Fibroblast of the aortic adventitia (primary cell): ENCODE measurements at regions not wholly inside any gene's neighbourhood (a gene's known extent, or its start where the extent isn't known, plus 50 kb on each side); places are given as distances from the start of the nearest gene placed in this dataset.
"Not testable (repeated sequence)": the region's sequence is repeated elsewhere in the genome, so short reads cannot be mapped to it uniquely, and the experiment has no call there.

Experiments
- DNase-seq: peaks from one replicate; pipeline ENCODE4 v3.0.0-alpha.2; 2010; ENCODE audit warnings: low read depth
- H3K4me3 ChIP-seq: 2 replicates; pipeline ENCODE4 v1.5.1; 2011; ENCODE audit warnings: low read depth, mild to moderate bottlenecking, control low read depth, low read length, moderate library complexity
- TF ChIP-seq, protein P1 (sequence below): IDR thresholded peaks from 2 replicates; pipeline ENCODE4 v1.5.1; 2011; ENCODE audit warnings: mild to moderate bottlenecking, low read length, control low read depth, inconsistent platforms; ENCODE audit not compliant: insufficient read depth

DNA sequence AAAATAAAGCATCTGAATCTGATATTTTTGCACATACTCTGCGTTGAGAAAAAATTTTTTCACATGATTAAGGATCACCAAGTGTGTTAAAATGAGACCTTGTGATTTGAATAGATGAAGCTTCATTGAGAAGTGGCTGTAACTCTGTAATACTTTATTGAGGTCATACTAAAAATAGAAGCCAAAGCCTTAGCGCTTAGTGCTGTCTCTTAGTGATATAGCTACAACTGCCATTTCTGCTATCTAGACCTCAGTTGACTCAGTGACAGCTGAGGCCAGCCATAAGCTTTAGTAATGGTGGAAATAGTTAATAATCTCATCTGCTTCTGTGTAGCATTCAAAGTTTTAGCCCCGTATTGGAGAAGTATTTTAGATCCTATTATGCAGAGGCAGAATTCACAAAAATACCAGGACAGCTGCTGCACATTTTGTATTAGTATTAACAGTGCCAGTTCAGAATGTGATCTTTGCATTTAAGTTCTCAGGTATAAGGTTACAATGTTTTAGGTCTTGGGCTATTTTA is 107.4 kb upstream of the SGCD start:
- no peak overlapping the region for H3K4me3 ChIP-seq
- TF ChIP-seq, protein P1, sequence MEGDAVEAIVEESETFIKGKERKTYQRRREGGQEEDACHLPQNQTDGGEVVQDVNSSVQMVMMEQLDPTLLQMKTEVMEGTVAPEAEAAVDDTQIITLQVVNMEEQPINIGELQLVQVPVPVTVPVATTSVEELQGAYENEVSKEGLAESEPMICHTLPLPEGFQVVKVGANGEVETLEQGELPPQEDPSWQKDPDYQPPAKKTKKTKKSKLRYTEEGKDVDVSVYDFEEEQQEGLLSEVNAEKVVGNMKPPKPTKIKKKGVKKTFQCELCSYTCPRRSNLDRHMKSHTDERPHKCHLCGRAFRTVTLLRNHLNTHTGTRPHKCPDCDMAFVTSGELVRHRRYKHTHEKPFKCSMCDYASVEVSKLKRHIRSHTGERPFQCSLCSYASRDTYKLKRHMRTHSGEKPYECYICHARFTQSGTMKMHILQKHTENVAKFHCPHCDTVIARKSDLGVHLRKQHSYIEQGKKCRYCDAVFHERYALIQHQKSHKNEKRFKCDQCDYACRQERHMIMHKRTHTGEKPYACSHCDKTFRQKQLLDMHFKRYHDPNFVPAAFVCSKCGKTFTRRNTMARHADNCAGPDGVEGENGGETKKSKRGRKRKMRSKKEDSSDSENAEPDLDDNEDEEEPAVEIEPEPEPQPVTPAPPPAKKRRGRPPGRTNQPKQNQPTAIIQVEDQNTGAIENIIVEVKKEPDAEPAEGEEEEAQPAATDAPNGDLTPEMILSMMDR = no peak
- no peak for DNase-seq

DNA sequence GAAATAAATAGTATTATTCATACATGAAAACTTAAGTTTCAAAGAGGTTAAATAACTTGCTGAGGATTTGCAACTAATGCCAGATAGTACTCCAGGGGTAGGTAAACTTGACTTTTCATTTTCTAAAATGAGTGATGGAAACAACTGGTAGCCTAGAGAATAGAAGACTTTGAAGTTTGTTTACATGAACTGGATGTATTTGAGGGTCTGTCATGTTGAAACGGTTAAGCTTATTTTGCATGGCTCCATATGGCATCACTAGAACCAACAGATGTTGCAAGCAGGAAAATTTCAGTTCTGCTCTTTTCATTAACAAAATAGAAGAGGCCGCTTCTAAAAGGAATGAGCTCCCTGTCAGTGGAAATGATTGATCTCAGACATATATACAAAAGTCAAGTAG is 105.1 kb upstream of the SGCD start:
- TF ChIP-seq, protein P1 = no peak
- H3K4me3 ChIP-seq = no peak overlapping the region
- no peak for DNase-seq

DNA sequence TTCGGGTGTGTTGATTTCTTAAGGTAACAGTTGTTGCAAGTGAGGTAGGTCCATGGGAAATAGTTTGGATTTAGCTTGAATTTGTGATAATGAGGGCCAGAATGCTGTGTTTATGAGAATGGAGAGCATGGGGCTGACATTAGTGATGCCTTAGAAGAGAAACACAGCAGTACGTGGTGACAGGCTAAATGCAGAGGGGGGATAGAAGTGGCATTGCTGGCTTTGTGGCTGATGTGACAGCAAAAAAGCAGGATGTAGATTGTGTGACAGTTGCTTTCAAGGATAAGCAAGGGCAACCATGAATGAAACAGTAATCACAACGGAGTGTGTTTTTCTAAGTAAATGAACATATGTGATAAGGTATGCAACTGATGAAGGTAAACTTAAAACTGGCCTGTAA is 103.4 kb upstream of the SGCD start:
- TF ChIP-seq, protein P1 = no peak
- DNase-seq = no peak
- H3K4me3 ChIP-seq = no peak overlapping the region

DNA sequence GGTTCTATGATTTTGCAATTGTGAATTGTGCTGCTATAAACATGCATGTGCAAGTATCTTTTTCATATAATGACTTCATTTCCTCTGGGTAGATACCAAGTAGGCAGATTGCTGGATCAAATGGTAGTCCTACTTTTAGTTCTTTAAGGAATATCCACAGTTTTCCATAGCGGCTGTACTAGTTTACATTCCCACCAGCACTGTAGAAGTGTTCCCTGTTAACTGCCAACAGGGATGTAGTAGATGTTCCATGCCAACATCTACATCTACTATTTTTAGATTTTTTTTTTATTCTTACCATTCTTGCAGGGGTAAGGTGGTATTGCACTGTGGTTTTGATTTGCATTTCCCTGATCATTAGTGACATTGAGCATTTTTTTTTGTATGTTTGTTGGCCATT is 100.5 kb upstream of the SGCD start:
- DNase-seq, H3K4me3 ChIP-seq: not testable (repeated sequence)

DNA sequence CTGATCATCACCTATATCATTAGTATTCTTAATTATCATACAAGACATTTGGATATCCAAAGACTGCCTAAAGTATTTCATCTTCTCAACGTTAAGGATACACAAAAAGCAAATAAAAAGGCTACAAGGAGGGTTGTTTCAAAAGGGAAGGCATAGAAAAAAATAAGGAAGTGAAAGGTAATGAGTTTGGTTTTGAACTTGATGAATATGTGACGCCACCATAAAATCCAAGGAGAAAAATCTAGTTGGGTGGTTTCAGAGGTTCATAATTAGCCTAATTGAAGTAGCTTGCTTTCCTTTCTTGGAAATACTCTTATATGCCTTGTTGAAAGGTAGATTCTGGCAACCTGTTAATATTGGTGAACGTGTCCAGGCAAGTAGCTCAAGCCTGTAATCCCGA is 96.1 kb upstream of the SGCD start:
- DNase-seq = no peak
- TF ChIP-seq, protein P1 = no peak
- H3K4me3 ChIP-seq = no peak overlapping the region

DNA sequence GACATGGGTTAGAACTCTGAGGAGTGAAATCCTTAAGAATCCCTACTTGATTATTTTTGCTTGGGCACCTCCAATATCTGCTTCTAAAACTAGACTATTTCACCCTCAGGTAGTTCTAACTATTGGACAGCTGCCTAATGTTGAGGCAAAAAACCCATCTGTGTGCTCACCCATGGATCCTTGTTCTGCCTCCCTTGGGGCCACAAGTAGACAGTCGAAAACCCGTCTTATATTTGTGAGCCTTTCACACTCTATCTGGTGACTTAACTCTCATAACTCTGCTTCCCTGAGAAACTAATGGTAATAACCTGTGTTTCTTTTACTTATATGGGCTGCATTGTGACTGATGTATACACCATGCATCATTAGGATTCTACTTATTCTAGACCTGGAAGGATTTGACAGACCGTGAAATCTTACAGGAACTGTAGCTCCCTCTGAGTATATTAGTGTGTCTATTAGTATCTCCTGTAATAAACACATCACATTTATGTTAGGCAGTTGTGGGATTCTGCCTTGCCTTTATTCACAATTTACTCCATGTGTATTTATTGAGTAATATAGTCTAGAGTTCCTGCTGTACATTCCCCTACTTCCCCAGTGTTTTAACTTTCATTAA is 94.6 kb upstream of the SGCD start:
- TF ChIP-seq, protein P1 = no peak
- DNase-seq = no peak
- no peak overlapping the region for H3K4me3 ChIP-seq

DNA sequence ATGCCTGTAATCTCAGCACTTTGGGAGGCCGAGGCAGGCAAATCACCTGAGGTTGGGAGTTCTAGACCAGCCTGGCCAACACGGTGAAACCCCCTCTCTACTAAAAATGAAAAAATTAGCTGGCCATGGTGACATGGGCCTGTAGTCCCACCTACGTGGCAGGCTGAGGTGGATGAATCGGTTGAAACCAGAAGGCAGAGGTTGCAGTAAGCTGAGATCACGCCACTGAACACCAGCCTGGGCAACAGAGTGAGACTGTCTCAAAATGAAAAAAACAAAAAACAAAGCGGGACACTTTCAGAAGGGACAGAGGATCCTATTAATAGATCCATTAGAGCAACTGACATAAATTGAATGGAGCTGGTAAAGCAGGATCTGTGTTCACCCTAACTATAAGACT is 89.6 kb upstream of the SGCD start:
- DNase-seq = no peak
- no peak overlapping the region for H3K4me3 ChIP-seq
- TF ChIP-seq, protein P1 = no peak
